ENCODE measurements at regions not wholly inside any gene's neighbourhood (a gene's known extent, or its start where the extent isn't known, plus 50 kb on each side); places are given as distances from the start of the nearest gene placed in this dataset.

GRCh38 chr1:30001732-30002039, 721.7 kb downstream of the MATN1 start:
- TF ChIP-seq POLR2AphosphoS5 (IDR thresholded peaks at IDR 0.05) = no peak
- TF ChIP-seq CTCF (IDR thresholded peaks at IDR 0.05) = no peak
- no peak for TF ChIP-seq POLR2A (IDR thresholded peaks at IDR 0.05; ENCODE audit: low read depth)

All from esophagus muscularis mucosa (tissue), 3 donors.